T-helper 2 cell treated with Interferon-gamma antibody and Interleukin-4, amounts not matched to agents 100 ng/mL and 5 ng/mL, for 36 hours (primary cell): ENCODE measurements at regions not wholly inside any gene's neighbourhood (a gene's known extent, or its start where the extent isn't known, plus 50 kb on each side); places are given as distances from the start of the nearest gene placed in this dataset.

Source experiments
- intact Hi-C: fragments of 100-400 bp; cut with micrococcal nuclease; formaldehyde crosslinking; loops from one replicate; pipeline ENCODE4 v1.15.1; 2023

DNA sequence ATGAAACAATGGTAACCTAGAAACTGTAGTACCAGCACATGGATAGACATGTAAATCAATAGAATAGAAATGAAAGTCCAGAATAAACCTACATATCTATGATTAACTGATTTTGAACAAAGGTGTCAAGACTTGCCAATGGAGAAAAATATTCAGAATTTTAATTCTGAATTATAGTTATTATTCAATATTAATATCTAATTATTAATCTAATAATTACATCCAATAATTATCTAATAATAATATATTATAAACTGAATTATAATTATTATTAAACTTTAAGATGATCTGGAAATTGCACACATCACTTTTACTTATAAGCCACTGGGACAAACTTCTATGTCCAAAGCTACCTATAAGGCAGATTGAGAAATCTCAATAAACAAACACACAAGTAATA is 1365.2 kb upstream of the ADGRL3 start:
- intact Hi-C loops, result no loop called here

DNA sequence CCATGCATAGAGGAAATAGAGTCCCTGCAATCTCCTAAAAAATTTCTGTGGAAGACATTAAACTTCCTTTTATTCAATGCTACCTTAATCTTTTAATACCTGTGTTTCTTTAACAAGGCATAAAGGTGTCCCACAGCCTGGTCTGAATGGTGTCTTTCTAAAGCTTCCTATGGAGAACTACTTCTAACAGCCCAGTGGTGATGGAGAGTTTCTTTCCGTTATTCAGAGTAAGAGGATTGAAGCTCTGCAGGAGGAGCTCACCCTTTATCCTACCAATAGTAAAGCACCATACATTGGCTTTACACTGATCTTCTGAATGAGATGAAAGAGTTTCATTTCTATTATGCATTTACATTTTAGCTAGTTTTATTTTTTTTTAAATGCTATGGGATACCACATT is 1362.4 kb upstream of the ADGRL3 start:
- intact Hi-C loops, result no loop called here

DNA sequence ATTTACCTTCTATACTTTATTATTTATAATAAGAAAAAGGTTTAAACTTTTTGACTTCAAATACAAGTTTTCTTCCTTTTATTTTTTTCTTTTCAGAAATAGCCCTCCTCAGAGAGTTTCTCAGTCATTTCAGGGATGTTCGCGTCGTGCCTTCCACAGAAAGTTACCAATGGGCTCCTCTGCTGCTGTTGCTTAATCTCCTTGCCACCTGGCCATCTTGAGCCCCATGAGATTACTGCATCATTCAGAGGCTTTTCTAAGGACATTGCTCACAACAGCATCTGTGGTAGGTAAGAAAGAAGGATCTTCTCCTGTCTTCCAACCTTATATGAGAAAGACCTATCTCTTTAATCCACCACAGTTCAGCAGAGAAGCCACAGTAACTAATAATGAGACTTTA is 1361.9 kb upstream of the ADGRL3 start:
- intact Hi-C loops, result no loop called here

GRCh38 chr4:59841698-59842097 is 1358.4 kb upstream of the ADGRL3 start:
- intact Hi-C loops, result no loop called here

DNA sequence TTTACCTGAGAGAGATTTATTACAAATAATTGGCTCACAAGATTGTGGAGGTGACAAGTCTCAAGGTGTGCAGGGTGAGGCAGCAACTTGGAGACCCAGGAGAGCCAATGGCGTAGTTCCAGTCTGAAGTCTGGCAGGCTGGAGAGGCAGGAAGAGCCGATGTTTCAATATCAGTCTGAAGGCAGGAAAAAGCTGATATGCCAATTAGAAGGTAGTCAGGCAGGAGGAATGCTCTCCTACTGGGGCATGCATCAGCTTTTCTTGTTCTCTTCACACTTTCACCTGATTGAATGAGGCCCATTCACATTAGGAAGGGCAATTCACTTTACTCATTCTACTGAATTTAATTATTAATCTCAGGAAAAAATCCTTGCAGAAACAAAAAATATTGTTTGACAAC is 1351.7 kb upstream of the ADGRL3 start:
- intact Hi-C loops, result no loop called here

- intact Hi-C loops, result loop anchor here (10.0 kb wide), 1 partner anchor 59 kb away; no protein-coding TSS in a partner anchor
Observed at GRCh38 chr4:59855630-59856352, 1344.3 kb upstream of the ADGRL3 start.

GRCh38 chr4:59869056-59869455 is 1331.1 kb upstream of the ADGRL3 start:
- intact Hi-C loops, result no loop called here

GRCh38 chr4:59869559-59869958 is 1330.6 kb upstream of the ADGRL3 start:
- intact Hi-C loops, result no loop called here

- intact Hi-C loops, result no loop called here
Observed at GRCh38 chr4:59881632-59882031, 1318.5 kb upstream of the ADGRL3 start.

DNA sequence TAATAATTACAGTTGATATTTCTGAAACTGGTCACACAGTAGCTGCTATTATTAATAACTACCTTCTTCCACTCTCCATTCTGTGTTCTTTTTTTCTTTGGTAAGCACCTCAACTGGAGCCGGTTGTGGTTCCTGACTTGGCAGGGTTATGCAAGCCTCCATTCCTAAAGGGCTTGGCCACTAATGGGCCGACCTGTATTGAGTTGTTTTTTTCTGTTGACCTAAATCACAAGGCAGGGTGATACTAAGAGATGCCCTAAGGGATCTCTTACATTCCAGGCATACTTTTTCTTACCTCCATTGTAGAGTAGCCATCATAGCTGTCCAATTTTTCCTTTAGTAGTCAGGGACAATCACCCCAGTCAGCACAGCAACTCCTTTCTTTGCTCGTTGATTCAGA is 1295.8 kb upstream of the ADGRL3 start:
- intact Hi-C loops, result no loop called here

DNA sequence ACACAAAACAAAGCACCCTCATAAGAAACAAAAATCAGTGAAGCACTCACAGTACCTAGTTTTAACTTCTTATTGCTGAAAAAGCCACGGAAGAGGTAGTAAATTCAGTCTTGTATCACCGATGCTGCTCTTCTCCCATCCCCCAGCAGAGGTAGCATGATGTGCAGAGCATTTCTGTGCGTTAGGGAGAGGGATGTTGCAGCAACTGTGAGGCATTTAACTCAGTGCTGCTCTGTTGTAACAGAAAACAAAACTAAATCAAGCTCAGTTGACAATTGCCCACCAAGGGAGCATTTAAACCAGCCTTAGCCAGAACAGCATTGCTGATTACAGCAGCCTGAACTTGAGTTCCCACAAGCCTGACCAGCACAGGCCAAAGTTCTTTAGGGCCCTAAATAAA is 1279.7 kb upstream of the ADGRL3 start:
- intact Hi-C loops, result no loop called here

- intact Hi-C loops, result no loop called here
Observed at GRCh38 chr4:59925290-59925689, 1274.8 kb upstream of the ADGRL3 start.

DNA sequence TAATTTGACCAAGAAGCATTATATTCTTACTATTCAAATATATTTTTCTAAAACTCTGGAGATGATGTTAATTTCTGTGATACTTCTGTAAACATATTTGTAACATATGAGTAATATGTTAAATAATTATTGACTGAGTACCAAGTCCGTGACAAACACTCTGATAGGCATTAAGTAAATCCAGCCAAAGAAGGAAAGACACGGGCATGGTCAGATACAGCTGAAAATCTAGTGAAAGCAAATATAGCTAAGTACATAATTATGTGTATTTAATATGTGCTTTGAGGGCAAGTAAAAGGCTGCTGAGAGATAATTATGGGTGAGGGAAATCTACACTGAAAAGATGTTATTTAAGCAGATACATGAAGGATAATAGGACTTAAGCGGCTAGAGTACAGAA is 1263.6 kb upstream of the ADGRL3 start:
- intact Hi-C loops, result no loop called here

GRCh38 chr4:59938166-59938565 is 1262.0 kb upstream of the ADGRL3 start:
- intact Hi-C loops, result no loop called here

DNA sequence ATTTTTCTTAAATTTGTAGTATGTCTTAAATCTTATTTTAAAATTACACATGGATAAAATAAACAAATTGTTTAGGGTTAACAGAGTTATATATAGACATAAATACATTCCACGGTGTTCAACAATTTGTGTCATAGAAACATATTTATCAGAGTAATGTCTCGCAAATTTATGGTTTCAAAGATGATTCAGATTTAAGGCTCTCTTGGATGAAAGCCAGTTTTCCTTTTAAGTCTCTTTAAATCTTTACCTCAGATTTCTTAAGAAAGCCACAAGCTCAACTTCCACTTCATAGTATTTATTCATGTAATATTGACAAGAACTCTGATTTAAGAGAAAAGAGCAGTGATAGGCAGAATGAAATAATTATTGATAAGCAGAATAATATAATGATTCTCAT is 1254.8 kb upstream of the ADGRL3 start:
- intact Hi-C loops, result no loop called here

GRCh38 chr4:59945716-59946115 is 1254.4 kb upstream of the ADGRL3 start:
- intact Hi-C loops, result no loop called here

DNA sequence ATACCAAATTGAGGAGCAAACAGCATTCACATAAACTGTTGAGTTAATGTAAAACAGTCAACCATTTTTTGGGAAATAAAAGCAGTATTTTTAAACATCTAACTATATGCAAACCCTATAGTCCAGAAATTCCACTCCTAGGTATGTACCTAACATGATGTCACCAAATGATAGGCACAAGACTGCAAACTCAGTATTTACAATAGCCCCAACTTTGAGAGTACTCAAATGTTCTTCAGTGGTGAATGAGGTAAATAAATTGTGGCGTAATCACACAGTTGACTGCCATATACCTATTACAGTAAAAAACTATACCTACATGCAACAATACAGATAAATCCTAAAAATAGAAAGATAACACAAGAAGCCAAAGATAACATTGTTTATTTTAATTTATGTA is 1243.8 kb upstream of the ADGRL3 start:
- intact Hi-C loops, result no loop called here

- intact Hi-C loops, result no loop called here
Observed at GRCh38 chr4:59960143-59960542, 1240.0 kb upstream of the ADGRL3 start.

- intact Hi-C loops, result no loop called here
Observed at GRCh38 chr4:59966758-59967157, 1233.4 kb upstream of the ADGRL3 start.

- intact Hi-C loops, result no loop called here
Observed at GRCh38 chr4:59968796-59969195, 1231.3 kb upstream of the ADGRL3 start.

DNA sequence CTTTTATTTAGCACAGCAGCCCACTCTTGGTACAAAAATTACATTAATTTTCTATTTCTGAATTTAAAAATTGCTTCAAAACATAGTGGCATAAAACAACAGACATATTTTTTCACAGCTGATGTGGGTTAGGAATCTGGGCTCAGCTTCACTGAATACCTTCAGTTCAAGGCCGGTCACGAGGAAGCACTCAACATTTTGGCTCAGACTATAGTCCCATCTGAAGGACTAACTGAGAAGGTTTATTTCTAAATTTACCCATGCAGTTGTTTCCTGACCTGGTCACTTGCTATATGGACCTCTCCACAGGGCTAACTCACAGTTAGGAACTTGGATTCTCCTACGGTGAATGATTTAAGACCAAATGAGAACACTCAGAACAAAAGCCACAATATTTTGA is 1230.2 kb upstream of the ADGRL3 start:
- intact Hi-C loops, result no loop called here

- intact Hi-C loops, result no loop called here
Observed at GRCh38 chr4:59971952-59972351, 1228.2 kb upstream of the ADGRL3 start.

DNA sequence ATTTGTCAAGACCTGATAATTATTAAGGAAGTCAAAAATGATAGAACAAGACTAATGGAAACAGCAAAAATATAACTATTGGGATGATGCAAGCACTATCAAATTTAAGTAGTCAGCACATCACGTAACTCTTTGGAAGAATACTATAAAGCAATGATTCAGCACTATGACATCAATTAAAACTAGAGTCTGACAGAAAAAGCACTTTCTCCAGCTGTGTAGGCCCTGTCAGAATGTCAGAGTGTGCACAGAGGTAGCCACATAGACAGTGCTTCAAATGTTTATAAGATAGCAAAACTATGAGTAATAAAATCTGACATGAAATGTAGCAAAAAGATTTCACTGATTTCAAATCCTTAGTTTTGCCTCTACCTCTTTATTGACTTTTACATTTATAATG is 1226.6 kb upstream of the ADGRL3 start:
- intact Hi-C loops, result no loop called here

- intact Hi-C loops, result no loop called here
Observed at GRCh38 chr4:59979061-59979460, 1221.1 kb upstream of the ADGRL3 start.
